CD4-positive, alpha-beta T cell (primary cell): ENCODE measurements at regions not wholly inside any gene's neighbourhood (a gene's known extent, or its start where the extent isn't known, plus 50 kb on each side); places are given as distances from the start of the nearest gene placed in this dataset.

ENCODE experiments used
- ATAC-seq: fragments of 200-7000 bp; cut with Tn5 transposase; one replicate; pipeline ENCODE4 v1.10.0; 2022; ENCODE audit warnings: mild to moderate bottlenecking; ENCODE audit not compliant: poor library complexity
- CTCF ChIA-PET: fragments of 350-600 bp; sonication (Branson Sonifier 250); formaldehyde crosslinking; loops from one replicate; lab custom pipeline; 2021; ENCODE audit warnings: antibody characterized with exemption, inconsistent platforms; lab: Charles Lee
- POLR2A ChIA-PET: fragments of 350-600 bp; sonication (Branson Sonifier 250); formaldehyde crosslinking; loops from one replicate; lab custom pipeline; 2021; ENCODE audit warnings: antibody characterized with exemption, inconsistent platforms; lab: Charles Lee
- DNase-seq, 14 experiments: peaks; one replicate each; pipeline ENCODE4 v3.0.0-alpha.2; 2013 to 2020; ENCODE audit warnings: mixed read lengths in 2 of 14
- H3K27ac ChIP-seq, 2 donors: one replicate each; pipeline versions ENCODE4 v1.5.1 to v1.7.0; 2013; ENCODE audit warnings: low read length in 2 of 2, low read depth in 1 of 2, mild to moderate bottlenecking in 1 of 2
- H3K27me3 ChIP-seq, 2 experiments: 1 replicate in 1 of 2; 2 replicates in 1 of 2; pipeline versions ENCODE4 v1.6.1 to v1.7.0; 2013; ENCODE audit warnings: low read length in 2 of 2, control low read depth in 1 of 2, mild to moderate bottlenecking in 1 of 2, moderate library complexity in 1 of 2; ENCODE audit not compliant: insufficient read depth in 2 of 2, control insufficient read depth in 1 of 2
- H3K36me3 ChIP-seq: one replicate; pipeline ENCODE4 v1.6.1; 2013; ENCODE audit warnings: low read length, control low read depth; ENCODE audit not compliant: insufficient read depth
- H3K4me1 ChIP-seq: one replicate; pipeline ENCODE4 v1.6.1; 2013; ENCODE audit warnings: low read length, control low read depth; ENCODE audit not compliant: insufficient read depth
- H3K4me3 ChIP-seq: one replicate; pipeline ENCODE4 v1.5.1; 2013; ENCODE audit warnings: mild to moderate bottlenecking, low read length, moderate library complexity
- H3K9me3 ChIP-seq, 2 experiments: 1 replicate in 1 of 2; 2 replicates in 1 of 2; pipeline versions ENCODE4 v1.6.1 to v1.7.0; 2013; ENCODE audit warnings: low read length in 2 of 2, mild to moderate bottlenecking in 2 of 2, control low read depth in 1 of 2, moderate library complexity in 1 of 2; ENCODE audit not compliant: control insufficient read depth in 1 of 2, insufficient read depth in 1 of 2
- H3K27ac Mint-ChIP-seq: one replicate; pipeline ENCODE4 v1.8.0; 2020; ENCODE audit warnings: mixed read lengths
- H3K27me3 Mint-ChIP-seq: one replicate; pipeline ENCODE4 v1.8.0; 2021; ENCODE audit warnings: mixed read lengths
- H3K36me3 Mint-ChIP-seq: one replicate; pipeline ENCODE4 v1.8.0; 2021; ENCODE audit warnings: low read depth, mixed read lengths
- H3K4me1 Mint-ChIP-seq: one replicate; pipeline ENCODE4 v1.8.0; 2021; ENCODE audit warnings: low read depth, mixed read lengths
- H3K4me3 Mint-ChIP-seq: one replicate; pipeline ENCODE4 v1.8.0; 2020; ENCODE audit warnings: mild to moderate bottlenecking, mixed read lengths
- H3K9me3 Mint-ChIP-seq: one replicate; pipeline ENCODE4 v1.8.0; 2020; ENCODE audit warnings: mixed read lengths
- CTCF ChIP-seq: fragments of 200-600 bp; IDR thresholded peaks from one replicate; pipeline ENCODE4 v1.8.0; 2022; ENCODE audit warnings: antibody characterized with exemption, mild to moderate bottlenecking
- intact Hi-C, 2 experiments: fragments of 100-400 bp; cut with DNase I in 1 of 2; cut with micrococcal nuclease in 1 of 2; formaldehyde crosslinking; loops; one replicate each; pipeline versions ENCODE4 v1.15.1 to v1.9.0; 2023 to 2025; cut with DNase I, micrococcal nuclease

DNA sequence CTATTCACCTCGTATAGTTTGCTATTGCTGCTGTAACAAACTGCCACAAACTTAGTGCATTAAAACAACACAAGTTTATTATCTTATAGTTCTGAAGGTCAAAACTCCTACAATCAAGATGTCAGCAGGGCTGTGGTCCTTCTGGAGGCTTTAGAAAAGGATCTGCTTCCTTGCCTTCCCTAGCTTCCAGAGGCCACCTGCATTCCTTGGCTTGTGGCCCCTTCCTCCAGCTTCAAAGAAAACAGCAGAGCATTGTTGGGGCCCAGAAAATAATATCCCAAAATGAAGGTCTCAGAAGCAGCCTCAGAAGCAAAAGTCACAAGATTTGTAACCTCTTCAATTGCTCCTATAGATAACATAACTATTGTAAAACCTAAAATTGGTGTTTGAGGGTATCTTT lies 100.6 kb downstream of the HNRNPLL start:
- ATAC-seq: no peak
- H3K27me3 ChIP-seq: peaks cover 0 to 2% of the 10 kb centered on the region in 2 experiments
- Mint-ChIP-seq H3K27me3 (peaks cover 13% of the 10 kb centered on the region), H3K27ac (no peak overlapping the region), H3K4me3 (no peak overlapping the region), H3K9me3 (no peaks in the 10 kb centered on the region), H3K36me3 (no peaks in the 10 kb centered on the region), H3K4me1 (peaks cover 6% of the 10 kb centered on the region)
- CTCF ChIA-PET: no interaction called here
- peaks cover 3 to 5% of the 10 kb centered on the region in 2 experiments for H3K9me3 ChIP-seq
- no peaks in the 10 kb centered on the region for H3K36me3 ChIP-seq
- no peak overlapping the region for H3K4me3 ChIP-seq
- DNase-seq: no peak
- TF ChIP-seq CTCF: no peak
- intact Hi-C loops: loop anchor here in 1 of 2 experiments (10.0 kb wide), 1 partner anchor 607 kb away; no protein-coding TSS in a partner anchor
- H3K4me1 ChIP-seq: no peaks in the 10 kb centered on the region
- POLR2A ChIA-PET: no interaction called here
- H3K27ac ChIP-seq: no peak overlapping the region

- Histone ChIP-seq H3K4me1 (no peaks in the 10 kb centered on the region), H3K27me3 (peaks cover 0 to 2% of the 10 kb centered on the region in 2 experiments), H3K27ac (no peak overlapping the region), H3K36me3 (no peaks in the 10 kb centered on the region), H3K9me3 (peaks cover 3 to 5% of the 10 kb centered on the region in 2 experiments), H3K4me3 (no peak overlapping the region)
- Mint-ChIP-seq H3K4me1 (peaks cover 6% of the 10 kb centered on the region), H3K9me3 (no peaks in the 10 kb centered on the region), H3K36me3 (no peaks in the 10 kb centered on the region), H3K27ac (no peak overlapping the region), H3K27me3 (peaks cover 13% of the 10 kb centered on the region), H3K4me3 (no peak overlapping the region)
- POLR2A ChIA-PET: no interaction called here
- DNase-seq: no peak
- intact Hi-C loops: loop anchor here in 1 of 2 experiments (10.0 kb wide), 1 partner anchor 605 kb away; no protein-coding TSS in a partner anchor
- no peak for ATAC-seq
- CTCF ChIA-PET: no interaction called here
- no peak for TF ChIP-seq CTCF
These were observed 102.5 kb downstream of the HNRNPLL start for GRCh38 chr2:38500283-38500634.

- Mint-ChIP-seq H3K4me1 (peaks cover 6% of the 10 kb centered on the region), H3K4me3 (no peak overlapping the region), H3K27me3 (peaks cover 13% of the 10 kb centered on the region), H3K9me3 (no peaks in the 10 kb centered on the region), H3K36me3 (no peaks in the 10 kb centered on the region), H3K27ac (no peak overlapping the region)
- peaks cover 3 to 5% of the 10 kb centered on the region in 2 experiments for H3K9me3 ChIP-seq
- peaks cover 0 to 2% of the 10 kb centered on the region in 2 experiments for H3K27me3 ChIP-seq
- ATAC-seq: no peak
- no peak for TF ChIP-seq CTCF
- no peak overlapping the region for H3K27ac ChIP-seq
- H3K4me1 ChIP-seq: no peaks in the 10 kb centered on the region
- no peak overlapping the region for H3K4me3 ChIP-seq
- POLR2A ChIA-PET: no interaction called here
- no peak for DNase-seq
- intact Hi-C loops: loop anchor here in 1 of 2 experiments (10.0 kb wide), 1 partner anchor 605 kb away; no protein-coding TSS in a partner anchor
- H3K36me3 ChIP-seq: no peaks in the 10 kb centered on the region
- CTCF ChIA-PET: no interaction called here
These were observed 103.0 kb downstream of the HNRNPLL start for GRCh38 chr2:38499548-38500282.
